GM21786 (cell line): ENCODE measurements at regions not wholly inside any gene's neighbourhood (a gene's known extent, or its start where the extent isn't known, plus 50 kb on each side); places are given as distances from the start of the nearest gene placed in this dataset.

Experiments used
- ATAC-seq: cut with Tn5 transposase; IDR thresholded peaks from one replicate; pipeline ENCODE4 v1.9.1; 2021; ENCODE audit not compliant: unreplicated experiment

GRCh38 chrX:96311366-96311765 lies 373.3 kb upstream of the DIAPH2 start:
- ATAC-seq, result no peak

GRCh38 chrX:96314985-96315384 lies 369.7 kb upstream of the DIAPH2 start:
- no peak for ATAC-seq

DNA sequence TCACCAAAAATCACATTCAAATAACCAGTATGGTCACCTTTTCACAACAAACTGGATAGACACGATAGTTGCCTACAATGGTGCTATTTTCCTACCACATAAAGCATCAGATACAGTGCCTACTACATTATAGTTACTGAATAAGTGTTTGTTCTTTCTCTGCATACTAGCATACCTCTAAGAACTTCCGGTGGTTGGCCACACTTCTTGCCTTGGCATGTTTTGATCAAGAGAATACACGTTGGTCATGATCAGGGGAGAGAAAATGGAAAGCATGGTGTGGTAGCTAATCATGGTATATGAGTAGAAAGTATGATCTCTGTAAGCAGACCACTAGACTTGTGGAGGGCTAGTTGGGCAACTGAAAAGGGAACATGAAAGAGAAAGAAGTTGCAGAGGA lies 322.8 kb upstream of the DIAPH2 start:
- no peak for ATAC-seq

DNA sequence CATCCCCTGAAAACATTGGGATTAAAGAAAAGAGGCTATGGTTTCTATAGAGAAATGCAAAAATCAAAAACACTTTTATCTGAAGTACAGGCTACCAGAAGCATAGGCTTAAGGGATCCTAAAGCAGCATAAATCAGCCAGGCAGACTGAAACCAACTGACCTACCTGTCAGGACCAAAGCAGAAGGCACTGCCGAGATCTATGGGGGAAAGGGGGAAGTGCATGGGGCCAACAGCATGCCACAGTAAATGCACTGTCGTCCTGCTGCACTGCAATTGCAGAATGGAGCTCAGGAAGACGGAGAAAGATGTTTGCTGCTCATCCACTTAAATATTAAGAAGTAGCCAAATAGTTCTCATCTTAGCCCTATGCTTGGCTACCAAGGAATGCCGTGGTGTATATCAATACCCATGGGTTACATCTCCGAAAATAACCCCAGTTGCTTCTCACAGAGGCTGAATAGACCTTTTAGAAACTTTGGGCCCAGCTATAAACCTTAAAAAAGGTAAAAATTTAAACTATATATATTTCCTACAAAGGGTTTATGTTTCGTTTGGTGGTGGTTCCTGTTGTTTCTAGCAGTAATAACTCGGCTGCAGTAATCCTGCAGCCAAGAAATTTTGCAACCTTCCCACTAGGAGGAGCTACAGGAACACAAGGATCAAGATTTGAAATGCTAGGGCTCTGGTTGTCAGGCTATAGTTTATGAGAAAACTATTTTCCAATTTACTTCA lies 312.2 kb upstream of the DIAPH2 start:
- ATAC-seq, result peak; percentile 63

- ATAC-seq, result peak; percentile 9
Measured at GRCh38 chrX:96373047-96373355, 311.6 kb upstream of the DIAPH2 start.

- ATAC-seq, result no peak
Measured at GRCh38 chrX:96376266-96376665, 308.4 kb upstream of the DIAPH2 start.

- ATAC-seq, result no peak
Measured at GRCh38 chrX:96379951-96380350, 304.7 kb upstream of the DIAPH2 start.

DNA sequence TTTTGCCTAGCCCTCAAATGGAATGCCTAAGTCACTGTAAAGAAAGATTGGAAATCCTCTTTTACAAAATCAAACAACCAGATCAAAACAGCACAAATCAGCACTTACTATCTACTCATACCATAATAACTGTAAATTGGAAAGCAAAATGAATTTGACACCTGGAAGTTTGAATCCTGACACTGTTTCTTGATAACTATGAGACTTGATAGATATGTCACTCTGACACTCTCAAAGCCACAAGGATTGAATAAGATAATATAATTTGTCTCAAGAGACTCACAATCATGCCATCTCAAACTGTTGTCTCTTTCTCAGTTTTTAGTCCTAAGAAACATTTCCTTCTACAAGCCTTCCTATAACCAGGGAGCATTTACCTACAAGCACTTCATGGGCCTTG lies 302.6 kb upstream of the DIAPH2 start:
- ATAC-seq, result no peak

GRCh38 chrX:96383428-96383827 lies 301.2 kb upstream of the DIAPH2 start:
- no peak for ATAC-seq

DNA sequence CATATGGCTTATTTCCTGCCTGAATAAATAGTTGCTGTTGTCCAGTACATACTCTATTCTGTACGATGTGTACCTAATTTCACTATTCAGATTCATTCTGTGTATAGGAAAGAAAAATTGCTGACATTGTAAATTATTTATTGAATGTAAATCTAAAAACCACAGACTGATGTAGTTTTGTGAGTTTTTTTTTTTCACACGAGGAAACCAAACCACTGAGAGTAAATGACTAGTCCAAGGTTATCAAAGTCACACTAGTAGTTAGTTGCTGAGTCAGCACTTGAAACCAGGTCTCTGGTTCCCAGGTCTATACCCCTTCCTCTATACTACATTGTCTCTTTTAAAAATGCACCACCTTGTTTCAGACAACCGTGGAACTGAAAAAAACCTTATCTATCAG lies 298.3 kb upstream of the DIAPH2 start:
- ATAC-seq, result no peak

DNA sequence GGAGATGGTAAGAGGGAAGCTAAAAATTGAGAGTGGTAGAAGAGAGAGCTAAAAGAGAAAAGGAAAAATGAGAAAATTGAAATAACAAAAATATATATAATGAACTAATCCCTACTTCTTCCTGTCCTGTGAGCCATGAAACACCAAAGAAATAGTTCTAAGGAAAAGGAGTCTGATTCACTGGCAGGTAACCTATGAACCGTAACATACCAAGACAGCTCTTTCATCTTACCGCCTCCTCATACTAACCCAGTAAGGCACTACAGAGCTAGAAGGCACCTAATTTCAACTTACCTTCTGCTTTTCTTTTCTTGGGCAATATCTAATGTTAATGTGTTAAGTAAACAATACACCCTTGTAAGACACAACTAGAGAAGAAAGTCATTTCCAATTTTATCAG lies 297.7 kb upstream of the DIAPH2 start:
- no peak for ATAC-seq

DNA sequence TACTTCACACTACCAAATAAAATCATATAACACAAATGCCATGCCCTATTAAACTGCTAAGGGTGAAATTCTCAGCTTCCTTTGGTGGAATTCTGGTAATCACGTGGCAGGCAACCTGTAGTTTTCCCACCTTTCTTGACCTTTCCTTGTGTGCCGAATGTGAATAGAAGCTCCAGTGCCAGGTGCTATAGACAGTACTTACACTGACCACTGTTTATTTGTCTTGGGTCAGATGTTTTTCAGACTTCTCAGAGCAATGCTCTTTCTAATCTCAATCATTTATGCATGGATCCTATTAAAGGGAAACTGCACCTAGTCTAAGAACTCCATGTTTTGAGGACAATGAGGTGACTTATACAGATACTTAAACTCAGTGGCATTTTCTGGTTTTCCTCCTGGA lies 296.8 kb upstream of the DIAPH2 start:
- no peak for ATAC-seq

- no peak for ATAC-seq
Measured at GRCh38 chrX:96389281-96390047, 295.2 kb upstream of the DIAPH2 start.

- ATAC-seq, result no peak
Measured at GRCh38 chrX:96394598-96394997, 290.0 kb upstream of the DIAPH2 start.

DNA sequence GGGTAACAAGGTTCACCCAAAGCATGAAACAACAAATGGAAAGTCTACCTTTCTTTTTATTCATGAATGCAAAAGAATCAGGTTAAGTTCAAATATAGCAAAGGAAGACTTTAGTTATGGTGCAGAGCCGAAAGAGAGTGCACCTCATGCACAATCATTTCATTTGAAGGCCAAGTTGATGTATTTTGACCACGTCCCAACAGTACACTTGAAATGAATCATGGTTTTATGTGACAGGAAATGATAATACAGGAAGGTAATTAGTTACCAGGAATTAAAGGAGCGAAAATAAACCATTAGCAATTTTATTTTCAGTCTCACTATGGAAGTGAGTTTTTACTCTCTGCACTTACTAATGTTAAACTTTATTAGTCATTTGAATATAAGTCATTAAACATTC lies 281.2 kb upstream of the DIAPH2 start:
- no peak for ATAC-seq

- ATAC-seq, result no peak
Measured at GRCh38 chrX:96405842-96406241, 278.8 kb upstream of the DIAPH2 start.

GRCh38 chrX:96407072-96407471 lies 277.6 kb upstream of the DIAPH2 start:
- no peak for ATAC-seq

DNA sequence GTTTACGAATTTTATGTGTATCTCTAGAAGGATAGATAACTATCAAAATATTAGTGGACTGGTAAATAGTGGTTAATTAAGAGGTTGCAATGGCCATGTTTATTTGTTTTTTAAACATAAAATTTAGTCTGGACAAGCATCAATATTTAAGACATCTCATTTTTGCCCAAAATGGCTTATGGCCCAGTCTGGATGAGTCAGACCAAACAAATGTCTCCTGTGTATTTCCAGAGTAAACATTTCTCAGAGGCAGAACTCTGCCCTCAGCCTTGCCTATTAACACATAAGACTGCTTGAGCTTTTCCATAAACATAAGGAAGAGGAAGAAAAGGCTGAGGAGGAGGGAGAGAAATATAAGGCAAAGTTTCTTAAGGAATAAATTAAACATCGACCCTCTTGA lies 277.1 kb upstream of the DIAPH2 start:
- ATAC-seq, result no peak

- ATAC-seq, result no peak
Measured at GRCh38 chrX:96407981-96408380, 276.7 kb upstream of the DIAPH2 start.

DNA sequence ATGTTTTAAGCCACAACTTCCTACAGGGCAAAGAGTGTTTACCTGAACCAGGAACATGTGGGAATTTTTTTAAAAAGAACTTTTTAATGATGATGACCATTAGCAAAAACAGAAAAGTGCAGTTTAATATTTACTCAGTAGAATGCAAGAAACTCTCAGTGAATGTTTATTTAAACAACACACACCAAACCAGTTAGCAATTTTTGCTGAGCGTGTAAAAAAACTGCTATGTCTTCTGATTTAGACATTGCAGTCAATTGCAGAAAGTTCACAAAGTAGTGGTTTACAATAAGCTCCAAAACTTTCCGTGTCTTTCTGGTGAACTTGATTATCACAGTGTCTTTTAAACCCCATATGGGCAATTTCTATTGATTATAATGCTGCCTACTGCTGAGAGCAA lies 273.7 kb upstream of the DIAPH2 start:
- no peak for ATAC-seq

DNA sequence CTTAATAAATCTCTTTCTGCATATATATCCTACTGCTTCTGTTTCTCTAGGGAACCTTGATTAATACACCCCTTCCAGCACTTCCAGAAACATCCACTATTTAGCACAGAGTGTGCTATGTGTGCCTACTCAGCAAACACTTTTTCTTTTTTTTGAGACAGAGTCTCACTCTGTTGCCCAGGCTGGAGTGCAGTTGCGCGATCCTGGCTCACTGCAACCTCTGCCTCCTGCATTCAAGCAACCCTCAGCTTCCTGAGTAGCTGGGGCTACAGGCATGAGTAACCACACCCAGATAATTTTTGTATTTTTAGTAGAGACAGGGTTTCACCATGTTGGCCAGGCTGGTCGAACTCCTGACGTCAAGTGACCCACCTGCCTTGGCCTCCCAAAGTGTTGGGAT lies 266.9 kb upstream of the DIAPH2 start:
- ATAC-seq, result no peak

DNA sequence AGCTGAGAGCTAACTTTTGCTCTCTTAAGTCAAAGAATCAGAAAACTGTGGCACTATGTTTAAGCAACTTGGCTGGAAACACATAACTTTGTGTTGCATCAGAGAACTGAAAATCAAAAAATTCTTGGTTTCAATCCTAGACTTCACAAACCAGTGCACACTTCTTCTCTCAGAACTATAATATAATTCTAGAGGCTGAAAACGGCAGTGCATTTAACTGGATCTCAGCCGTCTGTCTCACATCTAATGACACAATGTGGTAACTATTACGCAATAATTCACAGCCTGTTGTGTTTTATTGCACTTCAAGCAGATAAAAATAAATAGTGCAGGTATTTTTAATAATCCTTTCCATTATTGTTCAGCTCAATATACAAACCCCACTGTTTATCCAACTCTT lies 260.6 kb upstream of the DIAPH2 start:
- ATAC-seq, result peak; percentile 55

DNA sequence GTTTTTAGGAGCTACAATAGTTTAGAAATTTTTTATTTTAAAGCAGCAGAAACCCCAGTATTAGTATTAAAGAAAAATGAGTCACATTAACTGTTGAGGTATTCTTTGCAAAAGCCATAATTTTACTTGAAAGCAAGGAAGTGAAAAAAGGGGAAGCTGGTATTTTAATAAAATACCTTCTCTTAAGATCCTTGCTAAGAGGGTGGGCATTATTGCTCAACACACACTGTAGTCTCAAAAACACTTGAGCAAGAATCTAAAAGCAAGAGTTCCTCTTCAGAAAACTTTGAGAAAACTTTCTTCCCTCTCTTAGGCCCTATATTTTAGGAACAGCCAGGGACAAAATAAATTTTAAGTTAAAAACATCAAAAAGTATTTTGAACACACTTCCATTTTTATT lies 259.4 kb upstream of the DIAPH2 start:
- no peak for ATAC-seq
